ENCODE measurements at regions not wholly inside any gene's neighbourhood (a gene's known extent, or its start where the extent isn't known, plus 50 kb on each side); places are given as distances from the start of the nearest gene placed in this dataset.

GRCh38 chr21:18954441-18954844 is 550.9 kb upstream of the TMPRSS15 start:
- Histone ChIP-seq H3K9me3 (ENCODE audit: control insufficient read depth, low read length) (no peaks in the 10 kb centered on the region), H3K36me3 (ENCODE audit: control insufficient read depth, insufficient read depth, low read length) (no peaks in the 10 kb centered on the region), H3K4me3 (ENCODE audit: low read depth, low read length) (no peak overlapping the region), H3K4me1 (no peaks in the 10 kb centered on the region), H3K79me2 (no peaks in the 10 kb centered on the region), H3K9ac (no peak overlapping the region), H3K4me2 (ENCODE audit: low read length) (no peak overlapping the region), H3K27ac (no peak overlapping the region), H3K27me3 (ENCODE audit: control insufficient read depth, insufficient read depth, low read length) (no peaks in the 10 kb centered on the region), H2AFZ (no peak overlapping the region)
- TF ChIP-seq, protein P1, sequence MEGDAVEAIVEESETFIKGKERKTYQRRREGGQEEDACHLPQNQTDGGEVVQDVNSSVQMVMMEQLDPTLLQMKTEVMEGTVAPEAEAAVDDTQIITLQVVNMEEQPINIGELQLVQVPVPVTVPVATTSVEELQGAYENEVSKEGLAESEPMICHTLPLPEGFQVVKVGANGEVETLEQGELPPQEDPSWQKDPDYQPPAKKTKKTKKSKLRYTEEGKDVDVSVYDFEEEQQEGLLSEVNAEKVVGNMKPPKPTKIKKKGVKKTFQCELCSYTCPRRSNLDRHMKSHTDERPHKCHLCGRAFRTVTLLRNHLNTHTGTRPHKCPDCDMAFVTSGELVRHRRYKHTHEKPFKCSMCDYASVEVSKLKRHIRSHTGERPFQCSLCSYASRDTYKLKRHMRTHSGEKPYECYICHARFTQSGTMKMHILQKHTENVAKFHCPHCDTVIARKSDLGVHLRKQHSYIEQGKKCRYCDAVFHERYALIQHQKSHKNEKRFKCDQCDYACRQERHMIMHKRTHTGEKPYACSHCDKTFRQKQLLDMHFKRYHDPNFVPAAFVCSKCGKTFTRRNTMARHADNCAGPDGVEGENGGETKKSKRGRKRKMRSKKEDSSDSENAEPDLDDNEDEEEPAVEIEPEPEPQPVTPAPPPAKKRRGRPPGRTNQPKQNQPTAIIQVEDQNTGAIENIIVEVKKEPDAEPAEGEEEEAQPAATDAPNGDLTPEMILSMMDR (IDR thresholded peaks at IDR 0.05) = no peak

GRCh38 chr21:18959817-18960216 is 556.2 kb upstream of the TMPRSS15 start:
- Histone ChIP-seq H3K27ac (no peak overlapping the region), H3K4me1 (no peaks in the 10 kb centered on the region), H2AFZ (no peak overlapping the region), H3K79me2 (no peaks in the 10 kb centered on the region), H3K4me3 (ENCODE audit: low read depth, low read length) (no peak overlapping the region), H3K27me3 (ENCODE audit: control insufficient read depth, insufficient read depth, low read length) (no peaks in the 10 kb centered on the region), H3K9ac (no peak overlapping the region), H3K9me3 (ENCODE audit: control insufficient read depth, low read length) (no peaks in the 10 kb centered on the region), H3K4me2 (ENCODE audit: low read length) (no peak overlapping the region), H3K36me3 (ENCODE audit: control insufficient read depth, insufficient read depth, low read length) (no peaks in the 10 kb centered on the region)
- TF ChIP-seq, protein P1 (IDR thresholded peaks at IDR 0.05) = no peak

DNA sequence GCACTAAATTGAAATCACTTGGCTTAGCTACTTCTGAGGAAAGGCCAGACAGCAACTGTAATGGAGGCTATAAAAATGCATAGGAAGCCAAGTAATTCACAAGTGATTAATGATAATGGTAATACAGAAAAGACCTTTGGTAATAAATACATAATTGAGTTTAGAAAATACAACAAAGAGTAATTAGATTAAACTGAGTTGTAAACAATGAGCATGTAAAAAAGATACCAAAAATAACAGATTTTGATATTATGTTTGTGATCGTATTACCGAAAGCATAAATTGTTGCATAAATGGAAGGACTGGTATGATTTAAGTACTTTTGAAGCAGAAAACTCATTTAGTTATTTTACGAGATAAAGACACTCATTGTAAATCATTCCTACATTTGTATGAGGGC is 556.7 kb upstream of the TMPRSS15 start:
- Histone ChIP-seq H3K36me3 (ENCODE audit: control insufficient read depth, insufficient read depth, low read length) (no peaks in the 10 kb centered on the region), H3K4me3 (ENCODE audit: low read depth, low read length) (no peak overlapping the region), H3K9ac (no peak overlapping the region), H3K79me2 (no peaks in the 10 kb centered on the region), H3K27me3 (ENCODE audit: control insufficient read depth, insufficient read depth, low read length) (no peaks in the 10 kb centered on the region), H3K4me1 (no peaks in the 10 kb centered on the region), H3K9me3 (ENCODE audit: control insufficient read depth, low read length) (no peaks in the 10 kb centered on the region), H3K4me2 (ENCODE audit: low read length) (no peak overlapping the region), H3K27ac (no peak overlapping the region), H2AFZ (no peak overlapping the region)
- TF ChIP-seq, protein P1 (IDR thresholded peaks at IDR 0.05) = no peak

DNA sequence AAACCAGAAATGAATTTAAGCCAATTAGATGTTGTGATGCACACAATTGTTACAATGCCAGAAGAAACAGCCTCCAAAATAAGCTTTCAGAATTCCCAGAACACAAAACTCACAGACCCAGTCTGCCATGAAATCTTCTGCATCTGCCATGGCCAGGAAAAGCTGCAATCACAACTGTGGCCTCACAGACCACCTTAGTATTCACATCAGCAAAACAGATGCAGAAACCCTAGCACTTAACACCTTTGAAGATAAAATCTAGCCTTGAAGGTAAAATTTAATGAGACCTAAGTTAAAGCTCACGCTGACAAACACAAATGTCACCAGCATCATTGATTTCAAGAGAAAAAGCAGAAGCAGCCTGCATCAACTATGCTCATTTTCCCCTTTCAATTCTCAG is 566.8 kb upstream of the TMPRSS15 start:
- H3K4me1 ChIP-seq = no peaks in the 10 kb centered on the region
- TF ChIP-seq, protein P1 (IDR thresholded peaks at IDR 0.05) = no peak

GRCh38 chr21:18970941-18971340 is 567.4 kb upstream of the TMPRSS15 start:
- no peak overlapping the region for H3K4me3 ChIP-seq (ENCODE audit: low read depth, low read length)
- no peaks in the 10 kb centered on the region for H3K4me1 ChIP-seq
- H3K9ac ChIP-seq = no peak overlapping the region
- no peak overlapping the region for H3K4me2 ChIP-seq (ENCODE audit: low read length)
- H3K27ac ChIP-seq = no peak overlapping the region
- H2AFZ ChIP-seq = no peak overlapping the region
- no peaks in the 10 kb centered on the region for H3K36me3 ChIP-seq (ENCODE audit: control insufficient read depth, insufficient read depth, low read length)
- no peaks in the 10 kb centered on the region for H3K79me2 ChIP-seq
- H3K27me3 ChIP-seq (ENCODE audit: control insufficient read depth, insufficient read depth, low read length) = no peaks in the 10 kb centered on the region
- TF ChIP-seq, protein P1 (IDR thresholded peaks at IDR 0.05) = no peak
- no peaks in the 10 kb centered on the region for H3K9me3 ChIP-seq (ENCODE audit: control insufficient read depth, low read length)

More for the DNA sequence above, 566.8 kb upstream of the TMPRSS15 start:
- Histone ChIP-seq H3K9me3 (ENCODE audit: control insufficient read depth, low read length) (no peaks in the 10 kb centered on the region), H2AFZ (no peak overlapping the region), H3K4me2 (ENCODE audit: low read length) (no peak overlapping the region), H3K9ac (no peak overlapping the region), H3K27ac (no peak overlapping the region), H3K36me3 (ENCODE audit: control insufficient read depth, insufficient read depth, low read length) (no peaks in the 10 kb centered on the region), H3K79me2 (no peaks in the 10 kb centered on the region), H3K27me3 (ENCODE audit: control insufficient read depth, insufficient read depth, low read length) (no peaks in the 10 kb centered on the region), H3K4me3 (ENCODE audit: low read depth, low read length) (no peak overlapping the region)
